Testis (tissue), 2 donors: ENCODE measurements at regions not wholly inside any gene's neighbourhood (a gene's known extent, or its start where the extent isn't known, plus 50 kb on each side); places are given as distances from the start of the nearest gene placed in this dataset.

Experiments used
- DNase-seq: peaks from one replicate; pipeline ENCODE4 v3.0.0-alpha.2; 2019
- H3K27ac ChIP-seq, 2 donors: fragments of 200-600 bp; sonication (generic); one replicate each; pipeline ENCODE4 v1.5.1; 2019
- H3K27me3 ChIP-seq: fragments of 200-600 bp; sonication (generic); one replicate; pipeline ENCODE4 v1.5.1; 2019
- H3K36me3 ChIP-seq: fragments of 200-600 bp; sonication (generic); one replicate; pipeline ENCODE4 v1.5.1; 2017; ENCODE audit warnings: low read depth; ENCODE audit errors: missing control alignments
- H3K4me1 ChIP-seq: fragments of 200-600 bp; sonication (generic); one replicate; pipeline ENCODE4 v1.5.1; 2019
- H3K4me3 ChIP-seq, 2 donors: fragments of 200-600 bp; sonication (generic); one replicate each; pipeline ENCODE4 v1.5.1; 2017 to 2019
- H3K9me3 ChIP-seq: fragments of 200-600 bp; sonication (generic); one replicate; pipeline ENCODE4 v1.5.1; 2017
- POLR2A ChIP-seq: fragments of 450-650 bp; IDR thresholded peaks from one replicate; pipeline ENCODE4 v1.6.1; 2017; ENCODE audit warnings: antibody characterized with exemption, mild to moderate bottlenecking, moderate library complexity
- WGBS, 2 donors: methylation state at CpG; one replicate each; pipeline ENCODE4 v1.1.5; 2018; 5-methylcytosine and 5-hydroxymethylcytosine counted together
- intact Hi-C: fragments of 100-400 bp; cut with DNase I; formaldehyde crosslinking; loops from one replicate; pipeline ENCODE4 v1.15.1; 2023; ENCODE audit warnings: low total_unique reads
- TF ChIP-seq, protein P1 (sequence below), 3 experiments: fragments of 450-650 bp in 2 of 3; fragments of 200-600 bp in 1 of 3; sonication (generic) in 1 of 3; IDR thresholded peaks; one replicate each; pipeline ENCODE4 v1.5.1; 2016 to 2019; ENCODE audit warnings: antibody characterized with exemption in 3 of 3, mild to moderate bottlenecking in 2 of 3, moderate library complexity in 1 of 3

DNA sequence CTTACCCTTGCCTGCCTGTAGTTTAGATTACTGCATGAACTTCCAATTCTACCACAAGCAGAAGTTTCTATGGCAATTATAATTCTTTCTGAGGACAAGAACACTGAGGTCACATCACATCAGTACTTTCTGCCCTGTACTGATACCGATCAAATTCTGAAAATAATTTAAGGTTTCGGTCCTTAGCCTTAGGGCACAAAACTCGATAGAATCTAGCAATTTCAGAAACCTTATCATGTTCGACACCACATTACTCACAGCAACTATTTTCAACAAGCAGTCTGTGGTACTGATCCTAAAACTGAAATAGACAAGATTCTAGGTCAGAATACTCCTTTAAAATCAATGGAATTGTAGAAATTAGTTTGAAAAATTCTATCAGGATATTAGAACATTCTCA is 187.0 kb upstream of the LRFN5 start:
- H3K4me3 ChIP-seq: no peak overlapping the region
- DNase-seq: no peak
- no peak overlapping the region for H3K27ac ChIP-seq
- intact Hi-C loops: no loop called here
- H3K36me3 ChIP-seq: no peaks in the 10 kb centered on the region
- no peak for TF ChIP-seq POLR2A
- TF ChIP-seq, protein P1, sequence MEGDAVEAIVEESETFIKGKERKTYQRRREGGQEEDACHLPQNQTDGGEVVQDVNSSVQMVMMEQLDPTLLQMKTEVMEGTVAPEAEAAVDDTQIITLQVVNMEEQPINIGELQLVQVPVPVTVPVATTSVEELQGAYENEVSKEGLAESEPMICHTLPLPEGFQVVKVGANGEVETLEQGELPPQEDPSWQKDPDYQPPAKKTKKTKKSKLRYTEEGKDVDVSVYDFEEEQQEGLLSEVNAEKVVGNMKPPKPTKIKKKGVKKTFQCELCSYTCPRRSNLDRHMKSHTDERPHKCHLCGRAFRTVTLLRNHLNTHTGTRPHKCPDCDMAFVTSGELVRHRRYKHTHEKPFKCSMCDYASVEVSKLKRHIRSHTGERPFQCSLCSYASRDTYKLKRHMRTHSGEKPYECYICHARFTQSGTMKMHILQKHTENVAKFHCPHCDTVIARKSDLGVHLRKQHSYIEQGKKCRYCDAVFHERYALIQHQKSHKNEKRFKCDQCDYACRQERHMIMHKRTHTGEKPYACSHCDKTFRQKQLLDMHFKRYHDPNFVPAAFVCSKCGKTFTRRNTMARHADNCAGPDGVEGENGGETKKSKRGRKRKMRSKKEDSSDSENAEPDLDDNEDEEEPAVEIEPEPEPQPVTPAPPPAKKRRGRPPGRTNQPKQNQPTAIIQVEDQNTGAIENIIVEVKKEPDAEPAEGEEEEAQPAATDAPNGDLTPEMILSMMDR (IDR thresholded peaks at IDR 0.05): no peak
- H3K27me3 ChIP-seq: no peaks in the 10 kb centered on the region
- WGBS, 2 donors: 61 to 68% methylated on average over 4 of the region's 4 CpGs
- no peaks in the 10 kb centered on the region for H3K4me1 ChIP-seq
- no peaks in the 10 kb centered on the region for H3K9me3 ChIP-seq

DNA sequence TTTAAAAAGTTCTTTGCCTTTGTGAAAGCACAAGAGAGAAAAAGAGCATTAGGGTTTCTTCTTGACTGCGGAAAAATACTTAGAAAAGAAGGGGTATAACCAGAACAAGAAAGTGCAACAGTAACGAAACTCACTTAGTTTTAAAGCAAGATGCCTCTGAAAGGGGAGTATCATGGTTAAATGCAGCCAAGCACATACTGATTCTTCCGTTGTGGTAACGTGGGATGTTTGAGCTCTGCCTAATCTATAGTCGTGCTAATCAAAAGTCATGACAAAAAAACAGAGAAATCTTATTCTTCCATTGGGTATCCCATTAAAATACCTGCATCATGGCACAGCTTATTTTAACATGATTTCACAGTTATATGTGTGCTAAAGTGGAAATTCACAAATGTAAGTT is 187.8 kb upstream of the LRFN5 start:
- no peaks in the 10 kb centered on the region for H3K27me3 ChIP-seq
- no peak overlapping the region for H3K27ac ChIP-seq
- no peaks in the 10 kb centered on the region for H3K4me1 ChIP-seq
- intact Hi-C loops: no loop called here
- DNase-seq: no peak
- no peak for TF ChIP-seq POLR2A
- TF ChIP-seq, protein P1 (IDR thresholded peaks at IDR 0.05): no peak
- H3K36me3 ChIP-seq: no peaks in the 10 kb centered on the region
- H3K4me3 ChIP-seq: no peak overlapping the region
- H3K9me3 ChIP-seq: no peaks in the 10 kb centered on the region
- 34 to 54% methylated on average over 5 of the region's 5 CpGs for WGBS, 2 donors

DNA sequence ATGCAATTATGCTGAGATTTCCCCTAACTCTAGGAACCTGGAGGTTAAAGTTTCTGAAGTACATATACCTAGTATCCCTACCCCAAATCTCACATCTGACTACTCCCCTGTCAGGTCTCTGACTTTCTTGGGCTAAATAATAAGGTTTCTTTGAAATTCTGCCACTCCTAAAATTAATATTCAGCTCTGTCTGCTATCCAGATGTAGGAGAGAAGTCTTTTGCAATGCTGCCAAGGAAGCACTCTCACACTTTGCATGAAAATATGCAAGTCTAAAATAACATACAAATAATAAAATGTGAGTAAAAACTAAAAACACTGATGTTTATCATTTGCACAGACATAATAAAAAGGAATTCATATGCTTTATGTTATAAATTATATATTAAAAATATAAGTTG is 196.9 kb upstream of the LRFN5 start:
- Histone ChIP-seq H3K27ac (no peak overlapping the region), H3K9me3 (no peaks in the 10 kb centered on the region), H3K36me3 (no peaks in the 10 kb centered on the region), H3K27me3 (no peaks in the 10 kb centered on the region), H3K4me1 (no peaks in the 10 kb centered on the region), H3K4me3 (no peak overlapping the region)
- intact Hi-C loops: no loop called here
- TF ChIP-seq, protein P1 (IDR thresholded peaks at IDR 0.05): no peak
- TF ChIP-seq POLR2A: no peak
- DNase-seq: no peak

DNA sequence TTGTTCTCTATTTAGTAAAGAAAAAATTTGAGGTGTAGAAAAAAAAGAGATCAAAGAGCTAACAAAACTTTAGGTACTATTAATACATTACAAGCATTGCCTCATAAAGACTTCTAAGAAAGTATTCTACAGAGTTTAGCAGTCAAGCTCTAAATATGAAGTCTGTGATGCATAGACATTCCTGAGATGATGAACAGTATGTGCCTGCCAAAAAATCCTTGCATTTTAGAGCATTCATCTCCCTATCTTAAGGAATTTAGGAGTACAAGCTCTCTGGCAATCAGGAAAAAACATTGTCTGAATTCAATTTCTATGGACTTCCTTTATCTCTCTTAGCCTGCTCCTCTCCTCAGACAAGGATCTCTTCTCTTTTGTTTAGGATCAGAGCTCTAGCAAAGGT is 202.6 kb upstream of the LRFN5 start:
- H3K4me3 ChIP-seq: no peak overlapping the region
- H3K36me3 ChIP-seq: no peaks in the 10 kb centered on the region
- H3K9me3 ChIP-seq: no peaks in the 10 kb centered on the region
- H3K4me1 ChIP-seq: no peaks in the 10 kb centered on the region
- intact Hi-C loops: no loop called here
- no peaks in the 10 kb centered on the region for H3K27me3 ChIP-seq
- H3K27ac ChIP-seq: no peak overlapping the region
- TF ChIP-seq, protein P1 (IDR thresholded peaks at IDR 0.05): no peak
- no peak for TF ChIP-seq POLR2A
- no peak for DNase-seq

DNA sequence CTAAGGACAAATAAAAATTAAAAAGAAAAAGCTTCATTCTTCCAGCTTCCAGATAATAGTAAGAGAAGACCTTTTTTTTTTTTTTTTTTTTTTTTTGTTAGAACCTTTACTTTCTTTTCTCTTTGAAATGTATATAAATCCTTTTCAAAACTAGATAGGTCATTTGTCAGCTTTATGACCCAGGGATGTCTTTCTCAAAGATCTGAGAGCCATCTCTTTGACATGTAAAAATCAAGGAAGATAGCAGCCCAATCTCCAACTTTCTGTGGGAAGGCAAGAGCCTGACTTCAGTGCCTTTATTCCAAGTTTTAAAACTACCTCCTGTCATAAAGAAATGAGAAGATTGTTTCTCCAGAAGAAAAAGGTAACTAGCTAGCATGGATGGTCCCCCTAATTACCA is 203.3 kb upstream of the LRFN5 start:
- no peaks in the 10 kb centered on the region for H3K4me1 ChIP-seq
- DNase-seq: no peak
- no peaks in the 10 kb centered on the region for H3K9me3 ChIP-seq
- no peaks in the 10 kb centered on the region for H3K36me3 ChIP-seq
- TF ChIP-seq, protein P1 (IDR thresholded peaks at IDR 0.05): no peak
- no peak overlapping the region for H3K27ac ChIP-seq
- no peaks in the 10 kb centered on the region for H3K27me3 ChIP-seq
- no peak overlapping the region for H3K4me3 ChIP-seq
- intact Hi-C loops: no loop called here
